Lung (tissue), 11 donors: ENCODE measurements at regions not wholly inside any gene's neighbourhood (a gene's known extent, or its start where the extent isn't known, plus 50 kb on each side); places are given as distances from the start of the nearest gene placed in this dataset.

Experiments
- ATAC-seq: fragments of 200-7000 bp; cut with Tn5 transposase; one replicate; pipeline ENCODE4 v1.9.1; 2020; ENCODE audit warnings: moderate number of reproducible peaks; ENCODE audit not compliant: insufficient read depth, low FRiP score
- DNase-seq, 3 donors: peaks; one replicate each; pipeline ENCODE4 v3.0.0-alpha.2; 2013 to 2017
- H3K27ac ChIP-seq, 2 donors: one replicate each; pipeline ENCODE4 v1.5.1; 2013; ENCODE audit warnings: mild to moderate bottlenecking in 2 of 2, moderate library complexity in 2 of 2, control low read depth in 1 of 2, inconsistent platforms in 1 of 2, low read depth in 1 of 2, low read length in 1 of 2
- H3K27me3 ChIP-seq, 3 donors: one replicate each; pipeline ENCODE4 v1.5.1; 2013; ENCODE audit warnings: low read length in 2 of 3; ENCODE audit not compliant: control insufficient read depth in 3 of 3, insufficient read depth in 3 of 3
- H3K36me3 ChIP-seq, 4 donors: one replicate each; pipeline ENCODE4 v1.5.1; 2013; ENCODE audit warnings: low read length in 4 of 4, mild to moderate bottlenecking in 1 of 4, moderate library complexity in 1 of 4; ENCODE audit not compliant: control insufficient read depth in 4 of 4, insufficient read depth in 4 of 4
- H3K4me1 ChIP-seq, 5 donors: one replicate each; pipeline ENCODE4 v1.5.1; 2013; ENCODE audit warnings: low read length in 5 of 5, mild to moderate bottlenecking in 2 of 5, moderate library complexity in 1 of 5; ENCODE audit not compliant: control insufficient read depth in 5 of 5, insufficient read depth in 5 of 5
- H3K4me3 ChIP-seq: one replicate; pipeline ENCODE4 v1.5.1; 2013; ENCODE audit warnings: mild to moderate bottlenecking, control low read depth, moderate library complexity
- H3K9ac ChIP-seq, 2 donors: one replicate each; pipeline ENCODE4 v1.5.1; 2013; ENCODE audit warnings: low read length in 2 of 2, control low read depth in 1 of 2; ENCODE audit not compliant: insufficient read depth in 1 of 2
- H3K9me3 ChIP-seq, 4 donors: one replicate each; pipeline ENCODE4 v1.5.1; 2013; ENCODE audit warnings: low read length in 3 of 4, mild to moderate bottlenecking in 1 of 4, moderate library complexity in 1 of 4; ENCODE audit not compliant: control insufficient read depth in 4 of 4, insufficient read depth in 3 of 4
- WGBS, 2 donors: extraction: QIAGEN DNeasy Blood & Tissue Kit; methylation state at CpG; one replicate each; pipeline ENCODE4 v1.1.7; 2013; 5-methylcytosine and 5-hydroxymethylcytosine counted together
- TF ChIP-seq, protein P1 (sequence below): IDR thresholded peaks from 2 replicates; pipeline ENCODE4 v1.5.1; 2012; ENCODE audit warnings: mild to moderate bottlenecking; ENCODE audit errors: control extremely low read depth, extremely low read depth
- donor health status: control.
- donor health status: control.
- donor health status: Bipolar disorder and iron deficiency.
- donor health status: healthy.
- donor health status: DM: yes; HTN: yes; CAD: no.

GRCh38 chrX:142149919-142150318, 55.2 kb downstream of the MAGEC2 start:
- ATAC-seq (no peak), DNase-seq (no peak)
- Histone ChIP-seq H3K4me3 (no peak overlapping the region), H3K27me3 (no peaks in the 10 kb centered on the region), H3K4me1 (no peaks in the 10 kb centered on the region), H3K9ac (no peak overlapping the region), H3K36me3 (no peaks in the 10 kb centered on the region), H3K27ac (no peak overlapping the region), H3K9me3 (no peaks in the 10 kb centered on the region)
- TF ChIP-seq, protein P1, sequence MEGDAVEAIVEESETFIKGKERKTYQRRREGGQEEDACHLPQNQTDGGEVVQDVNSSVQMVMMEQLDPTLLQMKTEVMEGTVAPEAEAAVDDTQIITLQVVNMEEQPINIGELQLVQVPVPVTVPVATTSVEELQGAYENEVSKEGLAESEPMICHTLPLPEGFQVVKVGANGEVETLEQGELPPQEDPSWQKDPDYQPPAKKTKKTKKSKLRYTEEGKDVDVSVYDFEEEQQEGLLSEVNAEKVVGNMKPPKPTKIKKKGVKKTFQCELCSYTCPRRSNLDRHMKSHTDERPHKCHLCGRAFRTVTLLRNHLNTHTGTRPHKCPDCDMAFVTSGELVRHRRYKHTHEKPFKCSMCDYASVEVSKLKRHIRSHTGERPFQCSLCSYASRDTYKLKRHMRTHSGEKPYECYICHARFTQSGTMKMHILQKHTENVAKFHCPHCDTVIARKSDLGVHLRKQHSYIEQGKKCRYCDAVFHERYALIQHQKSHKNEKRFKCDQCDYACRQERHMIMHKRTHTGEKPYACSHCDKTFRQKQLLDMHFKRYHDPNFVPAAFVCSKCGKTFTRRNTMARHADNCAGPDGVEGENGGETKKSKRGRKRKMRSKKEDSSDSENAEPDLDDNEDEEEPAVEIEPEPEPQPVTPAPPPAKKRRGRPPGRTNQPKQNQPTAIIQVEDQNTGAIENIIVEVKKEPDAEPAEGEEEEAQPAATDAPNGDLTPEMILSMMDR, result no peak
- WGBS, 2 donors, result 29 to 49% methylated on average over 5 to 7 of the region's 7 CpGs

GRCh38 chrX:142134533-142134932, 70.6 kb downstream of the MAGEC2 start:
- DNase-seq, result no peak
- H3K4me3 ChIP-seq, result no peak overlapping the region
- H3K9me3 ChIP-seq, result peaks cover 0 to 5% (median 1%) of the 10 kb centered on the region in 4 donors
- 65 to 74% methylated on average over 2 of the region's 2 CpGs for WGBS, 2 donors
- ATAC-seq, result no peak
- no peaks in the 10 kb centered on the region for H3K36me3 ChIP-seq
- no peak overlapping the region for H3K9ac ChIP-seq
- TF ChIP-seq, protein P1, result no peak
- no peaks in the 10 kb centered on the region for H3K4me1 ChIP-seq
- no peak overlapping the region for H3K27ac ChIP-seq
- no peaks in the 10 kb centered on the region for H3K27me3 ChIP-seq

DNA sequence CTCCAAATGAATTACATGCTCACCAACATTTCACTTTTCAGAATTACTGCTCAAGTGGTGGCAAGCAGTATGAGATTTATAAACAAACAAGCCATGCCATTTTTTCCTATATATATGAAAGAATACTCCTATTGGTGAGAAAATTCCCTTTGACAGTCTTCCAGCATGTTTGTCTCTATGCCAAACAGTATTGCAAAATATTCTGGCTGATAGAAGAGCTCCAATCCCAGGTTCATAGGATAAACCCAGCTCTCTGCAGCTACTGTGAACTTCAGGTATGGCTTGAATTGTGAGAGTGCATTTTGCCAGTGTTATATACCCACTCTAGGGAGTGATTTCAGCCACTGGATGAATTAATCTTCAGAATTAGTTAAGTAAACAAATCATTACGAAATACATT, 108.8 kb downstream of the MAGEC2 start:
- H3K36me3 ChIP-seq, result no peaks in the 10 kb centered on the region
- H3K9ac ChIP-seq, result no peak overlapping the region
- H3K9me3 ChIP-seq, result peaks cover 0 to 2% (median 0%) of the 10 kb centered on the region in 4 donors
- peak in 2 of 3 donors; percentile 80 for DNase-seq
- WGBS, 2 donors, result 30 to 61% methylated on average over 1 of the region's 1 CpG
- H3K4me3 ChIP-seq, result no peak overlapping the region
- H3K27ac ChIP-seq, result no peak overlapping the region
- no peaks in the 10 kb centered on the region for H3K27me3 ChIP-seq
- peaks cover 0 to 9% (median 0%) of the 10 kb centered on the region in 5 donors for H3K4me1 ChIP-seq
- TF ChIP-seq, protein P1, result no peak
- ATAC-seq, result no peak

- ATAC-seq (no peak), DNase-seq (peak; percentile 43 to 77 (median 72))
- H3K27me3 ChIP-seq, result no peaks in the 10 kb centered on the region
- WGBS, 2 donors, result 58 to 82% methylated on average over 5 of the region's 5 CpGs
- TF ChIP-seq, protein P1, result no peak
- no peaks in the 10 kb centered on the region for H3K36me3 ChIP-seq
- H3K27ac ChIP-seq, result no peak overlapping the region
- no peak overlapping the region for H3K9ac ChIP-seq
- peaks cover 0 to 9% (median 0%) of the 10 kb centered on the region in 5 donors for H3K4me1 ChIP-seq
- no peak overlapping the region for H3K4me3 ChIP-seq
- peaks cover 0 to 2% (median 0%) of the 10 kb centered on the region in 4 donors for H3K9me3 ChIP-seq
These were observed 109.3 kb downstream of the MAGEC2 start for GRCh38 chrX:142095651-142096245.
